Hepatocyte (in vitro differentiated cells): ENCODE measurements at regions not wholly inside any gene's neighbourhood (a gene's known extent, or its start where the extent isn't known, plus 50 kb on each side); places are given as distances from the start of the nearest gene placed in this dataset.

Experiments used
- CTCF ChIP-seq: fragments of 200-600 bp; sonication (generic); IDR thresholded peaks from 2 replicates; pipeline ENCODE4 v1.5.1; 2016; ENCODE audit warnings: antibody characterized with exemption, mild to moderate bottlenecking; ENCODE audit not compliant: poor library complexity
- EZH2phosphoT487 ChIP-seq: fragments of 200-600 bp; sonication (generic); IDR thresholded peaks from one replicate; pipeline ENCODE4 v1.6.1; 2018; ENCODE audit warnings: antibody characterized with exemption, mild to moderate bottlenecking, low read depth, moderate library complexity; ENCODE audit not compliant: unreplicated experiment, severe bottlenecking

GRCh38 chr3:166829896-166830295 is 550.2 kb downstream of the ZBBX start:
- TF ChIP-seq EZH2phosphoT487, result peak; percentile 77
- TF ChIP-seq CTCF, result no peak
